ENCODE measurements at regions not wholly inside any gene's neighbourhood (a gene's known extent, or its start where the extent isn't known, plus 50 kb on each side); places are given as distances from the start of the nearest gene placed in this dataset.
A peak's percentile ranks its signal among the peaks of the same experiment; 100 is the strongest.

GRCh38 chr20:1813674-1814635 lies 81.3 kb upstream of the SIRPA start:
- H3K4me3 ChIP-seq (ENCODE audit: low read length) = no peak overlapping the region
- no peak for TF ChIP-seq CTCF (conservative IDR thresholded peaks at IDR 0.05; ENCODE audit: low read length)
- peak; percentile 77 for DNase-seq (ENCODE audit: low read depth)

GRCh38 chr20:1813101-1813529 lies 82.1 kb upstream of the SIRPA start:
- no peak overlapping the region for H3K4me3 ChIP-seq (ENCODE audit: low read length)
- peak; percentile 96 for DNase-seq (ENCODE audit: low read depth)
- no peak for TF ChIP-seq CTCF (conservative IDR thresholded peaks at IDR 0.05; ENCODE audit: low read length)

GRCh38 chr20:1811621-1812498 lies 83.3 kb upstream of the SIRPA start:
- H3K4me3 ChIP-seq (ENCODE audit: low read length) = no peak overlapping the region
- peak; percentile 42 for DNase-seq (ENCODE audit: low read depth)
- TF ChIP-seq CTCF (conservative IDR thresholded peaks at IDR 0.05; ENCODE audit: low read length) = peak; percentile 14; the same call in 1 of the 2 replicates

GRCh38 chr20:1810926-1811620 lies 84.1 kb upstream of the SIRPA start:
- TF ChIP-seq CTCF (conservative IDR thresholded peaks at IDR 0.05; ENCODE audit: low read length) = no peak
- DNase-seq (ENCODE audit: low read depth) = peak; percentile 70
- H3K4me3 ChIP-seq (ENCODE audit: low read length) = no peak overlapping the region

GRCh38 chr20:1810572-1810925 lies 84.7 kb upstream of the SIRPA start:
- H3K4me3 ChIP-seq (ENCODE audit: low read length) = no peak overlapping the region
- TF ChIP-seq CTCF (conservative IDR thresholded peaks at IDR 0.05; ENCODE audit: low read length) = no peak
- no peak for DNase-seq (ENCODE audit: low read depth)

GRCh38 chr20:1809611-1810510 lies 85.3 kb upstream of the SIRPA start:
- DNase-seq (ENCODE audit: low read depth) = peak; percentile 74
- TF ChIP-seq CTCF (conservative IDR thresholded peaks at IDR 0.05; ENCODE audit: low read length) = no peak
- peak overlapping the region; percentile 9; the same call in 1 of the 2 replicates for H3K4me3 ChIP-seq (ENCODE audit: low read length)

Data from AG10803 (cell line).